ENCODE measurements at regions not wholly inside any gene's neighbourhood (a gene's known extent, or its start where the extent isn't known, plus 50 kb on each side); places are given as distances from the start of the nearest gene placed in this dataset.
A peak's percentile ranks its signal among the peaks of the same experiment; 100 is the strongest.

DNA sequence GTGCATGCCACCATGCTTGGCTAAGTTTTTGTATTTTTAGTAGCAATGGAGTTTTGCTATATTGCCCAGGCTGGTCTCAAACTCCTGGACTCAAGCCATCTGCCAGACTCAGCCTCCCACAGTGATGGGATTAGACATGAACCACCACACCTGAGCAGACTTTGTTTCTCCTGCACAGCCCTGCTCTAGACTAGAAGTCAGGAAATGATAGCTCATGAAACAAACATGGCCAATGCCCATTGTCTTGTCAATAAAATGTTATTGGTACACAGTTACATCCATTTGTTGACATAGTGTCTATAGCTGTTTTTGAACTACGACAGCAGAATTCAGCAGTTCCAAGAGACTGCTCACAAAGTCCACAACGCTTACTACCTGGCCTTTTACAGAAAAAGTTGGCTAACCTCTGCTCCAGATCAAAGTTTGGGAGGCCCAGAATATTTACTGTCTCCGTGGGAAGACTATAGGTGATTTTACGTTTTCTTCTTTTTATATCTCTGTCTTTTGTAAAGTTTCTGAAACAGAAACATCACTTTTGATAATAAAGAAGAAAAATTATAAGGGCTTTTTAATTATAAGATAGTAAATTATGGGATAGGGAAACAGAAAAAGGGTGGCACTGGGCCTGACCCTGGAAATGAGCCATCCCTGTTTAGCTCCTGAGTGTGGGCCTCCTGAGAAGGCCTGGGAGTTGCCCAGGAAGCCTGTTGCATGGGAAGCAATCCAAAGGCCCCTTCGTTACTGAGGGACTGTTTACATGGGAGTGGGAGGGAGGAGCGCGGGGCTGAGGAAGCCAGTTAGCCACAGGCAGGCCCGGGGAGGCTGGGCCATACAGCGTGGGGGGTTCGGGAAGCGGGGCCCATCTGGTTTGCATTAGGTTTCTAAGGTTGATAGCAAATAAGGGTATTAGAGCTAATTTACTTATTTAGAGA is 201.5 kb downstream of the IRF8 start:
- WGBS: 51% methylated on average over 11 of the region's 11 CpGs
- Histone ChIP-seq H3K36me3 (no peaks in the 10 kb centered on the region), H3K27ac (no peak overlapping the region), H3K27me3 (peaks cover 46% of the 10 kb centered on the region), H3K4me1 (no peaks in the 10 kb centered on the region), H3K9me3 (no peaks in the 10 kb centered on the region), H3K4me3 (no peak overlapping the region)
- TF ChIP-seq, protein P1, sequence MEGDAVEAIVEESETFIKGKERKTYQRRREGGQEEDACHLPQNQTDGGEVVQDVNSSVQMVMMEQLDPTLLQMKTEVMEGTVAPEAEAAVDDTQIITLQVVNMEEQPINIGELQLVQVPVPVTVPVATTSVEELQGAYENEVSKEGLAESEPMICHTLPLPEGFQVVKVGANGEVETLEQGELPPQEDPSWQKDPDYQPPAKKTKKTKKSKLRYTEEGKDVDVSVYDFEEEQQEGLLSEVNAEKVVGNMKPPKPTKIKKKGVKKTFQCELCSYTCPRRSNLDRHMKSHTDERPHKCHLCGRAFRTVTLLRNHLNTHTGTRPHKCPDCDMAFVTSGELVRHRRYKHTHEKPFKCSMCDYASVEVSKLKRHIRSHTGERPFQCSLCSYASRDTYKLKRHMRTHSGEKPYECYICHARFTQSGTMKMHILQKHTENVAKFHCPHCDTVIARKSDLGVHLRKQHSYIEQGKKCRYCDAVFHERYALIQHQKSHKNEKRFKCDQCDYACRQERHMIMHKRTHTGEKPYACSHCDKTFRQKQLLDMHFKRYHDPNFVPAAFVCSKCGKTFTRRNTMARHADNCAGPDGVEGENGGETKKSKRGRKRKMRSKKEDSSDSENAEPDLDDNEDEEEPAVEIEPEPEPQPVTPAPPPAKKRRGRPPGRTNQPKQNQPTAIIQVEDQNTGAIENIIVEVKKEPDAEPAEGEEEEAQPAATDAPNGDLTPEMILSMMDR (IDR thresholded peaks at IDR 0.05): no peak
- TF ChIP-seq EP300 (IDR thresholded peaks at IDR 0.05) (no peak), POLR2AphosphoS5 (IDR thresholded peaks at IDR 0.05) (no peak), POLR2A (IDR thresholded peaks at IDR 0.05) (no peak)
- peak; percentile 14 to 47 for DNase-seq (ENCODE audit: low spot score in 2 of 2)

DNA sequence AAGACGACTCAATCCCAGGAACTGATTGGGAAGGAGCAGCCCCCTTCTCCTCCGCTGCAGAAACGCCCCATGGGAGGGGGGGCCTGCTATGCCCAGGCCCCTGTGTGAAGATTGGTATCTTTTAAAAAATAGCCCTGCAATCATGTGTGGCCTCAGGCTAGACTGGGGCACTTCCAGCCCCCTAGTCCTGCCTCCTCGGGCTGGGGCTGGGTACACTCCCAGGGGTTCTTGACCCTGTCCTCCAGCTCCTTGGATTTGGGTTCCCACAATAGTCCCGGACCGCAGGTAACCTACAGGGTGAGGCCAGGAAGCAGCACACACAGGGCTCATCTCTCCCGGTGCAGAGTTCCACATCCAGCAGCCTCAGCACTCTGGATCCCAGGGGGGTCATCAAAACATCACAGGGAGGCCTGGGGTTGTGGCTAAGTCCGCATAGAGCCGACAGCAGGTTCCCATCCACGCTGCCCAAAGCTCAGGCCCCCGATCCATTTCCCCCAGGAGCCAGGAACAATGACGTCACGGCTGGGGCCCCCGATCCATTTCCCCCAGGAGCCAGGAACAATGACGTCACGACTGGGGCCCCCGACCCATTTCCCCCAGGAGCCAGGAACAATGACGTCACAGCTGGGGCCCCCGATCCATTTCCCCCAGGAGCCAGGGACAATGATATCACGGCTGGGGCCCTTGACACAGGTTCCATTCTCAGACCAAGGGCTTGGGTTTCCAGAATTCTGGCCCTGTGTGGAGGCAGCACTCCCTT is 202.4 kb downstream of the IRF8 start:
- TF ChIP-seq, protein P1 (IDR thresholded peaks at IDR 0.05): no peak
- no peak for TF ChIP-seq POLR2A (IDR thresholded peaks at IDR 0.05)
- TF ChIP-seq POLR2AphosphoS5 (IDR thresholded peaks at IDR 0.05): no peak
- TF ChIP-seq EP300 (IDR thresholded peaks at IDR 0.05): no peak
- Histone ChIP-seq H3K27ac (no peak overlapping the region), H3K4me3 (no peak overlapping the region), H3K9me3 (no peaks in the 10 kb centered on the region), H3K27me3 (peaks cover 38% of the 10 kb centered on the region), H3K36me3 (no peaks in the 10 kb centered on the region), H3K4me1 (no peaks in the 10 kb centered on the region)
- 47% methylated on average over 12 of the region's 20 CpGs for WGBS
- DNase-seq (ENCODE audit: low spot score in 2 of 2): peak; percentile 26 to 56

- 63% methylated on average over 8 of the region's 8 CpGs for WGBS
- H3K4me3 ChIP-seq: no peak overlapping the region
- no peaks in the 10 kb centered on the region for H3K4me1 ChIP-seq
- TF ChIP-seq EP300 (IDR thresholded peaks at IDR 0.05): no peak
- TF ChIP-seq, protein P1 (IDR thresholded peaks at IDR 0.05): no peak
- TF ChIP-seq POLR2A (IDR thresholded peaks at IDR 0.05): no peak
- no peak for TF ChIP-seq POLR2AphosphoS5 (IDR thresholded peaks at IDR 0.05)
- peak in 1 of 2 donors; percentile 47 for DNase-seq (ENCODE audit: low spot score in 2 of 2)
- H3K9me3 ChIP-seq: no peaks in the 10 kb centered on the region
- no peaks in the 10 kb centered on the region for H3K36me3 ChIP-seq
- H3K27ac ChIP-seq: no peak overlapping the region
- peaks cover 34% of the 10 kb centered on the region for H3K27me3 ChIP-seq
Observed at GRCh38 chr16:86101897-86102157, 202.9 kb downstream of the IRF8 start.

- no peaks in the 10 kb centered on the region for H3K9me3 ChIP-seq
- 75% methylated on average over 3 of the region's 3 CpGs for WGBS
- H3K27ac ChIP-seq: no peak overlapping the region
- no peak for TF ChIP-seq EP300 (IDR thresholded peaks at IDR 0.05)
- TF ChIP-seq POLR2AphosphoS5 (IDR thresholded peaks at IDR 0.05): no peak
- TF ChIP-seq, protein P1 (IDR thresholded peaks at IDR 0.05): no peak
- TF ChIP-seq POLR2A (IDR thresholded peaks at IDR 0.05): no peak
- peak in 1 of 2 donors; percentile 19 for DNase-seq (ENCODE audit: low spot score in 2 of 2)
- H3K36me3 ChIP-seq: no peaks in the 10 kb centered on the region
- no peaks in the 10 kb centered on the region for H3K4me1 ChIP-seq
- no peak overlapping the region for H3K4me3 ChIP-seq
- peaks cover 29% of the 10 kb centered on the region for H3K27me3 ChIP-seq
Observed at GRCh38 chr16:86103320-86103719, 204.4 kb downstream of the IRF8 start.

DNA sequence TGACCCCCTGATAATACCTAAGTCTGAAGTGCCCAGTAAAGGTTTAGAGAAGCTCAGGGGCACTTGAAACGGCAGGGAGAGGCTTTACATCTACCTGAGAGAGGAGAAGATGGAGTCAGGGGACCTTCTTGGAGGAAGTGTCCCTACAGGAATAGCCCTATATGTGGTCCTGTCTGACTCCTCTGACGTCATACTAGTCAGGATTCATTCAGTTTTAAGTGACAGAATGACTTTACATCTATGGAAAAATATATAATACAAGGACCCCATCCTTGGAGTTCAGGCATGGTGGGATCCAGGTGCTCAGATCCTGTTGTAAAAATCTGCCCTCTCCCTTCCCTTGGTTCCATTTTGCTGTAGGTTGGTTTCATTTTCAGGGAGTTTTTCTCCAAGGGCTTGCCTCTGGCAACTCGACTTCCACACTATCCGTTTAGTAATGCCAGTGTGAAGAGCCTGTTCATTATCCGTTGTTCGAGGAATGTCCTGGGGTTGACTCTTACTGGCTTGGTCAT is 205.6 kb downstream of the IRF8 start:
- Histone ChIP-seq H3K27ac (no peak overlapping the region), H3K4me1 (no peaks in the 10 kb centered on the region), H3K36me3 (no peaks in the 10 kb centered on the region), H3K9me3 (no peaks in the 10 kb centered on the region), H3K4me3 (no peak overlapping the region), H3K27me3 (peaks cover 27% of the 10 kb centered on the region)
- no peak for DNase-seq (ENCODE audit: low spot score in 2 of 2)
- TF ChIP-seq, protein P1 (IDR thresholded peaks at IDR 0.05): no peak
- no peak for TF ChIP-seq POLR2AphosphoS5 (IDR thresholded peaks at IDR 0.05)
- no peak for TF ChIP-seq EP300 (IDR thresholded peaks at IDR 0.05)
- no peak for TF ChIP-seq POLR2A (IDR thresholded peaks at IDR 0.05)
- 63% methylated on average over 6 of the region's 6 CpGs for WGBS
